GM21723 (cell line): ENCODE measurements at regions not wholly inside any gene's neighbourhood (a gene's known extent, or its start where the extent isn't known, plus 50 kb on each side); places are given as distances from the start of the nearest gene placed in this dataset.
"Not testable (repeated sequence)": the region's sequence is repeated elsewhere in the genome, so short reads cannot be mapped to it uniquely, and the experiment has no call there.

Source experiments
- ATAC-seq: cut with Tn5 transposase; IDR thresholded peaks from one replicate; pipeline ENCODE4 v1.9.1; 2021; ENCODE audit warnings: mild to moderate bottlenecking, moderate library complexity; ENCODE audit not compliant: unreplicated experiment

- no peak for ATAC-seq
These were observed 155.5 kb downstream of the GLUL start for GRCh38 chr1:182235952-182236650.

- no peak for ATAC-seq
These were observed 156.0 kb downstream of the GLUL start for GRCh38 chr1:182235604-182235951.

GRCh38 chr1:182229921-182230491 is 161.6 kb downstream of the GLUL start:
- ATAC-seq = no peak

DNA sequence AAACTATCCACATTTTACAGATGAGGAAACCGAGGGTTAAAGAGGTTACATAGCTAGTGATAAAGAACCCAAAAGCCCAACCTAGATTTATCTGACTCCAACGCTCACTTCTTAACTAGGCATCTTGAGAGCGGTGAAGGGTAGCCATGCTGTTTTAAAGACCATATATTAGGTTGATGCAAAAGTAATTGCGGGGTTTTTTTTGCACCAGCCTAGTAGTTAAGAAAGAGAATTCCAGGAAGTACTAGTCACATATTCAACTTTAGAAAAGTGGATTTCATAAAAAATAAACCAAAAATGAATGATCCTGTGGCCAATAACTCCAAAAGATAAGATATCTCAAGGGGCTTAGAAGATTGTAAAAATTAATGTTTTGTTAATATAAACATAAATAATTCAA is 162.1 kb downstream of the GLUL start:
- ATAC-seq = no peak

DNA sequence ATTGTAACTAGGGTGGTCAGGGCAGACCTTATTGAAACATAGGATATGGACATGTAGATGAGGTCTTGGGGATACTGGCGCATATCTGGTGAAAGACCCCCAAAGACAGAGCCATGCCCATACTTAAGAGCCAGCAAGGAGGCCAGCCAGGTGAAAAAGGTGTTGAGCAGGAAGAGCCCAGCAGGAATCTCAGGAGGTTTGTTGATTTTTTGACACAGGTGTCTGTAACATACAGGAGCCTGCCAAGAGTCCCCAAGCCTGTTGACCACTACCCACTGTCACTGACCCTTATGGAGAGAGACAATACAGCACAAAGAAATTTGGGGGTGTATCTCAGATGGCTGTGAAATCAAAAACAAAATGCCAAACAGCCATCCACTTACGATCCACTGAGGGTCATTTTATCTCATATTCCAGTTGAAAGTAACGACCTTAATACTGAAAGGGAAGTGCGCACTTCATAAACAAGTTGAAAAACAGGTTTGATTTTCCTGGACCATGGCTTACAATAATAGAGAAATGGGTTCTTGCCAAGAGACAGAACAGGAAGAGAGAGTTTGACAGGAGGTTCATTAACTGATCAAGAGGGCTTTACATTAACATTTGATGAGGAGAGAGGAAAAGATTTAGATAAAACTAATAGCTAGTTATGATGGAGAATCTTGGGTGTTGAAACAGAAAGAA is 163.6 kb downstream of the GLUL start:
- no peak for ATAC-seq

GRCh38 chr1:182226618-182227017 is 165.0 kb downstream of the GLUL start:
- no peak for ATAC-seq

DNA sequence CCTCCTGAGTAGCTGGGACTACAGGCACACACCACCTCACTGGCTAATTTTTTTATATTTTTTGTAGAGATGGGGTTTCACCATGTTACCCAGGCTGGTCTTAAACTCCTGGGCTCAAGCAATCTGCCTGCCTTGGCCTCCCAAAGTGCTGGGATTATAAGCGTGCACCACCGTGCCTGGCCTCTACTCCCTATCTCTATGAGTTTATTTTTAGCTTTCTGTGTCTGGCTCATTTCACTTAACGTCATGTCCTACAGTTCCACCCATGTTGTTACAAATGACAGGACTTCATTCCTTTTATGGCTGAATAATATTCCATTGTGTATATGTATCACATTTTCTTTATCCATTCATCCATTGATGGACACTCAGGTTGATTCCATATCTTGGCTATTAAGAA is 164.2 kb upstream of the ZNF648 start:
- not testable (repeated sequence) for ATAC-seq

GRCh38 chr1:182221990-182222389 is 160.5 kb upstream of the ZNF648 start:
- ATAC-seq = not testable (repeated sequence)

GRCh38 chr1:182221367-182221766 is 159.9 kb upstream of the ZNF648 start:
- not testable (repeated sequence) for ATAC-seq

DNA sequence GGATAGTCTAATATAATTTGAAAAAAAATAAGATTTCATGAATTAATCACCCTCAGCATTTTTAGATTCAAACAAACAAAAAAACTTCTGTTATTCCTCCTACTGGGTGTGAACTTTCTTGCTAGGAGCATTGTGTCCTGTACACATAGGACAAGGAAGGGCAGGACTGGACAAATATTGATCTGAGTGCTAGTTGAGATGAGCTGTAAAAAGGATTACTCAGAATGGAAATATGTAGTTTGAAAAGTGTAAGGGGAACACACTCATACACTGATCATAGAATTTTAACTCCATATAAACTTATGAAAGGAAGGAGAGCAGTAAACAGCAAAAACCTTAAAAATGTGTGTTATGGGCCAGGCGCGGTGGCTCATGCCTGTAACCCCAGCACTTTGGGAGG is 156.5 kb upstream of the ZNF648 start:
- ATAC-seq = no peak

GRCh38 chr1:182217071-182217470 is 155.6 kb upstream of the ZNF648 start:
- no peak for ATAC-seq

DNA sequence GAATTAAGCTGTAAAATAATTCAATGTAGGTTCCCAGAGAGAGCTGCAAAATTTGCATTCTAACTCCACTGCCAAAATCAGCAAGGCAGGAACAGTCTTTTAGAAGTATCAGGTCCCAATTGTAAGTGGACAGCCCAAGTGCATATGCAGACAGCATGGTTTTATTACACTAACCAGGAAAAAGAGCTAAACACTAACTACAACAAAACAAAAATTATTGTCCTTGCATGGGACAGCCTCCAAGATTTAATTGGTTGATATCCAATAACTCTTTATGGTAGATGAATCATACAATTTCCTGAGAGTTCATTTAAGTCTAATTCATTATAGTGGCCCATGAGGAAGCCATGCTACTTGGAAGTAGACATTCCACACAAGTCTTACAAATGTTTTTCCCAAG is 154.3 kb upstream of the ZNF648 start:
- no peak for ATAC-seq

GRCh38 chr1:182213163-182213562 is 151.7 kb upstream of the ZNF648 start:
- no peak for ATAC-seq

DNA sequence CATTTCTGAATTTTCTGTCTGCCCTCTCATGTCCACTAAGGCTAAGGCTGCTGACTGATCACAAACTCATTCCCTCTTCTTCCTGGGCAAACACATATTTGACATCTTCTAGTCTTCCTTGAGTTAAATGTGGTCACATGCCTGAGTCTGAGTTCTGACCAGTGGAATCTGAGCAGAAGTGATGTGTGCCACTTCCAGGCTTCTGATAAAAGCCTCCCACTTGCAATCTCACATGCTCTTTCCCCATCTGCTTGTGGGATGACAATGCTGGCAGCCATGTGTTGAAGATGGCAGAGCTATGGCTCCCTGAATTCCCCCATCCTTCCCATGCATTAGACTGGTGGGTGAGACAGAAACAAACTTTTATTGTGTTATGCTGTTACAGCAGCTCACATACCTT is 149.9 kb upstream of the ZNF648 start:
- ATAC-seq = no peak

- ATAC-seq = no peak
These were observed 148.9 kb upstream of the ZNF648 start for GRCh38 chr1:182210417-182210816.

DNA sequence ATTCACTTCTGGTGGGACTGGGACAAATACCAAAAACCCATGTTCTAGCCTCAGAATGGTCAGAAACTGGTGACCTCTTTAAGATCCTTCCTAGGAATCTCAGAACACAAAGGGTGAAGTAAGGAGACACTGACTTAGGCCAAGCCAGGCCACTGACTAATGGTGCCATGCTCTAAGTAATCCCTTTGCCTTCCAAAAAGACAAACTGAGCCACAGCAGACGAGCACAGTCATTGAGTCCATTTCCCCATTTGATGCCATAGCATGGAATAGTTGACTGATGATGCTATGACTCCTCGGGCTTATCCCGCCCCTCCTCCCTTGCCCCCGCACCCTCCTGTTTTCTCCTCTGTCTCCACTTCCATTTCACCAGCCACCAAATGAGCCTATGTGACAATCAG is 145.8 kb upstream of the ZNF648 start:
- no peak for ATAC-seq

- no peak for ATAC-seq
These were observed 145.2 kb upstream of the ZNF648 start for GRCh38 chr1:182206626-182207239.

DNA sequence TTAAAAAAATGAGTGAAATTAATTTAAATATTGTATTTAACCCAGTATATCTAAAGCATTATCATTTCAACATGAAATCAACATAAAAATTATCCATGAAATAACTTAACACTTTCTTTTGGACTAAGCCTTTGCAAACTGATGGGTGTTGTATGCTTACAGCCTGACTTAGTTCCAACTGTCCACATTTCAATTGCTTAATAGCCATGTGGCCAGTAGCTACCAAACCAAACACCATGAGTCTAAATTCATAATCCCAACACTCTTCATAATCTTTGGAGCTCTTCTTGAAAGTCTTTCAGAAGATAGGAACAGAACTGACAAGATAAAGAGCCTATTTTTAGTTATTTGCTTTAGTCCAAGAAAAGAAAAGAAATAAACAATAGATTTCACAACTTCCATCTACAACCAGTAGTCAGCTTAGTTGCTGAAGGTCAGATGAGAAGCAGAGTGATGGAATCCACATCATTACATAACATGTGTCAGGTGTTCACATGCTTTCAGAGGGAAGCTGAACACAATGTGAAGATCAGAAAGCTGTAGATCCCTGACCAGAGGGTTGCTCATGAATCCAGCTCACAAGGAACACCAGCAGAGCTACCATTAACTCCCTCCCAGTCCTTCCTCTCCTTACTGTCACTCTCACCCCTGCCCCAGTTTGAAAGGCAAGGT is 144.0 kb upstream of the ZNF648 start:
- ATAC-seq = no peak

- no peak for ATAC-seq
These were observed 141.8 kb upstream of the ZNF648 start for GRCh38 chr1:182203191-182203875.

- not testable (repeated sequence) for ATAC-seq
These were observed 140.0 kb upstream of the ZNF648 start for GRCh38 chr1:182201490-182201889.
